Left ventricle myocardium inferior (tissue), 1 donor: ENCODE measurements at regions not wholly inside any gene's neighbourhood (a gene's known extent, or its start where the extent isn't known, plus 50 kb on each side); places are given as distances from the start of the nearest gene placed in this dataset.

ENCODE experiments used
- DNase-seq: peaks from one replicate; pipeline ENCODE4 v3.0.0-alpha.2; 2020
- H3K27ac ChIP-seq: fragments of 200-600 bp; replicated peaks from 2 replicates; pipeline ENCODE4 v1.8.0; 2021
- H3K27me3 ChIP-seq: fragments of 200-600 bp; 2 replicates; pipeline ENCODE4 v1.8.0; 2021; ENCODE audit warnings: low read depth
- H3K36me3 ChIP-seq: fragments of 200-600 bp; 2 replicates; pipeline ENCODE4 v1.8.0; 2021
- H3K4me1 ChIP-seq: fragments of 200-600 bp; 2 replicates; pipeline ENCODE4 v1.8.0; 2021
- H3K4me3 ChIP-seq: fragments of 200-600 bp; 2 replicates; pipeline ENCODE4 v1.8.0; 2021; ENCODE audit warnings: mild to moderate bottlenecking, moderate library complexity
- H3K9me3 ChIP-seq: fragments of 200-600 bp; replicated peaks from 2 replicates; pipeline ENCODE4 v1.8.0; 2021
- intact Hi-C: fragments of 100-400 bp; cut with micrococcal nuclease; formaldehyde crosslinking; loops from one replicate; pipeline ENCODE4 v1.11.0; 2022
- TF ChIP-seq, protein P1 (sequence below): fragments of 200-600 bp; IDR thresholded peaks from 2 replicates; pipeline ENCODE4 v1.8.0; 2021; ENCODE audit warnings: antibody characterized with exemption, mild to moderate bottlenecking, borderline replicate concordance
- donor health status: DM: no; HTN: yes; CAD: no; lungs with severe emphysema.

DNA sequence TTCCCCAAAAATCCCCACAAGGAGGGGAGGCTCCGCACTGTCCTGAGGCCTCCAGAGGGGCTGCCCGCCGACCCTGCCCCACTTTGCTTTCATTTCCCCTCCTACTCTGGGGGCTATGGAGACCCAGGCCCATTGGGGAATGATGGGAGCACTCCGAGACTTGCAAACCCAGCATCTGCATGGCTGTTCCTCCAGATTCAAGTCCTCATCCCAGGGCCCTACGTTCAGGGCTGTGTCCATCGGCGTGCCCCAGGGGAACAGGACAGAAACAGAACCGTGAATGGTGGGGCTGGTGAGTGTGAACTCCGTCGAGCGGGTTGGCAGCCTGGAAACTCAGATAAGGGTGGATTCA, 116.1 kb upstream of the HDAC4 start:
- no peak overlapping the region for H3K4me3 ChIP-seq
- DNase-seq, result no peak
- TF ChIP-seq, protein P1, sequence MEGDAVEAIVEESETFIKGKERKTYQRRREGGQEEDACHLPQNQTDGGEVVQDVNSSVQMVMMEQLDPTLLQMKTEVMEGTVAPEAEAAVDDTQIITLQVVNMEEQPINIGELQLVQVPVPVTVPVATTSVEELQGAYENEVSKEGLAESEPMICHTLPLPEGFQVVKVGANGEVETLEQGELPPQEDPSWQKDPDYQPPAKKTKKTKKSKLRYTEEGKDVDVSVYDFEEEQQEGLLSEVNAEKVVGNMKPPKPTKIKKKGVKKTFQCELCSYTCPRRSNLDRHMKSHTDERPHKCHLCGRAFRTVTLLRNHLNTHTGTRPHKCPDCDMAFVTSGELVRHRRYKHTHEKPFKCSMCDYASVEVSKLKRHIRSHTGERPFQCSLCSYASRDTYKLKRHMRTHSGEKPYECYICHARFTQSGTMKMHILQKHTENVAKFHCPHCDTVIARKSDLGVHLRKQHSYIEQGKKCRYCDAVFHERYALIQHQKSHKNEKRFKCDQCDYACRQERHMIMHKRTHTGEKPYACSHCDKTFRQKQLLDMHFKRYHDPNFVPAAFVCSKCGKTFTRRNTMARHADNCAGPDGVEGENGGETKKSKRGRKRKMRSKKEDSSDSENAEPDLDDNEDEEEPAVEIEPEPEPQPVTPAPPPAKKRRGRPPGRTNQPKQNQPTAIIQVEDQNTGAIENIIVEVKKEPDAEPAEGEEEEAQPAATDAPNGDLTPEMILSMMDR, result no peak
- H3K4me1 ChIP-seq, result peaks cover 13% of the 10 kb centered on the region
- peaks cover 16% of the 10 kb centered on the region for H3K27me3 ChIP-seq
- no peak overlapping the region for H3K27ac ChIP-seq
- no peaks in the 10 kb centered on the region for H3K9me3 ChIP-seq
- intact Hi-C loops, result no loop called here
- no peaks in the 10 kb centered on the region for H3K36me3 ChIP-seq

DNA sequence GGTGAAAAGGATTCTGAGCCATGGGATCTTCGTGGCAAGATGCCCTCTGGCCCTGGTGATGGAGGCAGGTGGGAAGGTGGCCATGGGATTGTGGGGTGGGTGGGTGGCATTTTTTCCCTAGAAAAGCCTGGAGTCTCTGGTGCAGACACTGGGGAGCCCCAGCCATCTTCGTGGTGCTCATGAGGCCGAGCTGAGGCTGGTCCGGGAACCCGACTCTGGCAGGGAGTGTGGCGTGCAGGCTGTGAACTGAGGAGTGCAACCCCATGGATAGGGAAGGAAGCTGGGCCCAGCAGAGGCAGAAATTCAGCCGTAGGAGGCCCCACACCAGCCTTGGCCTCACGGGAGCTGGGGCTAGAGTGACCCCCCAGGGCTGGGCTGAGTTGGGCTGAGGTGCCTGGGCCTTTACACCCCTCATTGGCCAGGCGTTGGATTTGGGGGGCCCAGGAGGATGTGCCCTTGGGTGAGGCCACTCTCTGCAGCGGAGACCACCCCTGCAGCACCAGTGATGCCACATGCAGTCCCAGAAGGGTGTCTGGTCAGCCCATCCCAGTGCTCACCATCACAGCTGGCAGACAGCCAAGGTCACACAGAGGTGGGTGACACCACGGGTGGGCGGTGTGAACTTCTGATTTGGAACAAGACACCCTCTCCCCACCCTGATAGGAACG, 115.6 kb upstream of the HDAC4 start:
- H3K4me3 ChIP-seq, result no peak overlapping the region
- TF ChIP-seq, protein P1, result no peak
- H3K9me3 ChIP-seq, result no peaks in the 10 kb centered on the region
- no peak overlapping the region for H3K27ac ChIP-seq
- H3K27me3 ChIP-seq, result peaks cover 16% of the 10 kb centered on the region
- DNase-seq, result no peak
- H3K36me3 ChIP-seq, result no peaks in the 10 kb centered on the region
- peaks cover 9% of the 10 kb centered on the region for H3K4me1 ChIP-seq
- intact Hi-C loops, result no loop called here

DNA sequence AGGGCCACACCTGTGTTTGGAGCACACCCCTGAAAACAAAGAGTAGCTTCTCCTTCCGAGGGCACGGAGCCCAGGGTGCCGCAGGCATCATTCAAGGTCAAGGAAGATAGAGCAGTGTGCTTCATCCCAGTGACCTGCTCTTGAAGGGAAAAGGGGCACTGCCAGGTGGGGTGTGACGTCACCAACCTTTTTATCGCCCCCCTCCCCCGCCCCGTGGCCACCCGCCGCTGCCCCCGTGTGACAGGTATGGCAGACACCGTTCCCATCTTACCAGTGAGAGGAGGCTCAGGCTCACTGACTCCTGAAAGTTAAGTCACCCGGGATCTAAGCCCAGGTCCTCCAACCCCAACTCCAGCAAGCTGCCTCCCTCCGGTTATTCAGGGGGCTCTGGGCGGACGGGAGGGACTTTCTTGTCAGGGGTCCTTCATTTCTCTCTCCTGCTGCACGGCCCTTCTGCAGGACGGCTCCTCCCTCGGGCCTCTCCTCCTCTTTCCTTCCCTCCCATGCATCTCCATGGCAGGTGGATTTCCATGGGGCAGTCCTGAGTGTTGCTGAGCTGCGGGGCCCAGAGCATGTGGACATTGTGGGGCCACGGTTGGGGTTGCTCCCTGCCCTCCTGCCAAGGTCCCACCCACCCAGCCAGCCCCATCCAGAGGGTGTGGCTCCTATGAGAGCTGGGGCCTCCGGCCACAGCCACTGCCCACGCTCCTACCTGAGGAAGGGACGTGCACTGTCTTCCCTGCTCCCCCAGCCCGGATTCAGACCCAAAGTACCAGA, 114.1 kb upstream of the HDAC4 start:
- H3K27ac ChIP-seq, result no peak overlapping the region
- H3K36me3 ChIP-seq, result no peaks in the 10 kb centered on the region
- TF ChIP-seq, protein P1, result no peak
- DNase-seq, result no peak
- H3K4me1 ChIP-seq, result peaks cover 7% of the 10 kb centered on the region
- H3K9me3 ChIP-seq, result no peaks in the 10 kb centered on the region
- intact Hi-C loops, result no loop called here
- peaks cover 16% of the 10 kb centered on the region for H3K27me3 ChIP-seq
- no peak overlapping the region for H3K4me3 ChIP-seq

DNA sequence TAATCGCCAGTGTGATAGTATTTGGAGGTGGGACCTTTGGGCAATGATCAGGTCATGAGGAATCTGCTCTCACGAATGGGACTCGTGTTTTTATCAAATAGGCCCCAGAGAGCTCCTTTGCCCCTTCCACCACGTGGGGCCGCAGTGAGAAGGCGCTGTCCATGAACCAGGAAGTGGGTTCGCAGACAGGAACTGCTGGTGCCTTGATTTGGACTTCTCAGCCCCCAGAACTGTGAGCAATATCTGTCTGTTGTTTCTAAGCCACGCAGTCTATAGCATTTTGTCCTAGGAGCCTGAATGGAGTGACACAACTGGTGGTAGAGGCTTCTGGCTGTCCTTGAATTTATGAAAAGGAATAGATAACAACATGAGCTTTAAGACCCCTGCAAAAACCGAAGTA, 111.2 kb upstream of the HDAC4 start:
- no peak overlapping the region for H3K4me3 ChIP-seq
- no peaks in the 10 kb centered on the region for H3K36me3 ChIP-seq
- intact Hi-C loops, result no loop called here
- TF ChIP-seq, protein P1, result no peak
- H3K4me1 ChIP-seq, result no peaks in the 10 kb centered on the region
- H3K27me3 ChIP-seq, result peaks cover 16% of the 10 kb centered on the region
- no peak overlapping the region for H3K27ac ChIP-seq
- H3K9me3 ChIP-seq, result no peaks in the 10 kb centered on the region
- no peak for DNase-seq

DNA sequence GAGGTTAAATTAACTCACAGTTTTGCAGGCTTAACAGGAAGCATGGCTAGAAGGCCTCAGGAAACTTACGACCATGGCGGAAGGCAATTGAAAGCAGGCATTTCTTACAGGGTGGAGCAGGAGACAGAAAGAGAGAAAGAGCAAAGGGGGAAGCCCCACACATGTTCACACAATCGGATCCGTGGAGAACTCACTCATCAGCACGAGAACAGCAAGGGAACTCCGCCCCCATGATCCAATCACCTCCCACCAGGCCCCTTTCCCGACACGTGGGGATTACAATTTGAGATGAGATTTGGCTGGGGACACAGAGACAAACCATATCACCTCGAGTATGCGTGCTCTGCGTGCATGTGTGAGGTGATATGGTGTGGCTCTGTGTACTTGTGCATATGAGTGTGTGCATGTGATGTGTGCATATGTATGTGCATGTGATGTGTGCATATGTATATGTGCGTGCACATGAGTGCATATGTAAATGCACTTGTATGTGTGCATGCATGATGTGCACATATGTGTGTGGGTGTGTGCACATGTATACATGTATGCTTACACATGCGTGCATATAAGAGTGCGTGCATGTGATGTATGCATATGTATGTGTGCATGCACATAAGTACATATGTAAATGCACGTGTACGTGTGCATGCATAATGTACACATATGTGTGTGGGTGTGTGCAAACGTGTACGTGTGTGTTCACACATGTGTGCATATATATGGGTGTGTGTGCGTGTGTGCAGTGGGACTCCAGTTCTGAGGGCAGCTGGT, 108.7 kb upstream of the HDAC4 start:
- DNase-seq, result no peak
- Histone ChIP-seq H3K9me3 (no peaks in the 10 kb centered on the region), H3K36me3 (no peaks in the 10 kb centered on the region), H3K27me3 (no peaks in the 10 kb centered on the region), H3K4me3 (no peak overlapping the region), H3K27ac (no peak overlapping the region), H3K4me1 (no peaks in the 10 kb centered on the region)
- intact Hi-C loops, result no loop called here
- TF ChIP-seq, protein P1, result no peak
